GM18907 (cell line): ENCODE measurements at regions not wholly inside any gene's neighbourhood (a gene's known extent, or its start where the extent isn't known, plus 50 kb on each side); places are given as distances from the start of the nearest gene placed in this dataset.
"Not testable (repeated sequence)": the region's sequence is repeated elsewhere in the genome, so short reads cannot be mapped to it uniquely, and the experiment has no call there.

Experiments
- ATAC-seq: cut with Tn5 transposase; IDR thresholded peaks from one replicate; pipeline ENCODE4 v1.9.1; 2021; ENCODE audit warnings: mild to moderate bottlenecking, moderate library complexity; ENCODE audit not compliant: unreplicated experiment

DNA sequence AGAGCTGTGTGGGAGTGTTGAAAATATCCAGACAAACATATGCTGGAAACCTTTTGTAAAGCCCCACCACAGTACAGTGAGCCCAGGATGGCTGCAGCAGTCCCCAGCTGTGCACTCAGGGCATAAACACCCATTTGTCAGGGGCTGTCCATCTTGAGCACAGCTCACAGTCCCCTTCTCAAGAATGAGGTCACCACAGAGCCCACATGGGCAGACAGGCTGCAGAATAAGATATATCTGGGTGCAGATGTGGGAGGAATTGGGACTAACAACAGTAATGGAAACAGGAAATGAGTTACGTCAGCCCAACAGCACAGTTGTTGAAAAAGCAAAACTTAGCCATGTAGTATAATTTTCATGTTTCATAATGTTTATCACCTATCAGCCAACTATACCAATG, 219.6 kb downstream of the ETAA1 start:
- peak; percentile 85 for ATAC-seq

DNA sequence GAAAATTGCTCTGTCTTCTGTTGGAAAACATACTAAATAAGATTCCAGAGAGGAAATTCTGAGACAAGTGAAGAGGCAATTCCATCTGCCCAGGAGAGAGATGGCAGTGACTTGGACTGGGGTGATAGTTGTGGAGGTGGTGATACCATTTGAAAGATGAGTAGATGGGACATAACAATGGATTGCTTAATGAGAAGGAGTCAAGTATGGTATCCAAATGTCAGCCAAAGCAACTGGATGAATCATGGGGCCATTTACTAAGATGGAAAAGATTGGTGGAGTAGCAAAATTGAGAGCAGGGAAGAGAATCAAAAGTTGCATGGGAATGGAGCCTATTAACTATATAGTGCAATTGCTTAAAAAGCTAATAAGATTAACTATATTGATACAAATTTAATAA, 222.1 kb downstream of the ETAA1 start:
- no peak for ATAC-seq

GRCh38 chr2:67623741-67624140, 226.6 kb downstream of the ETAA1 start:
- not testable (repeated sequence) for ATAC-seq

GRCh38 chr2:67625178-67625577, 228.0 kb downstream of the ETAA1 start:
- no peak for ATAC-seq

DNA sequence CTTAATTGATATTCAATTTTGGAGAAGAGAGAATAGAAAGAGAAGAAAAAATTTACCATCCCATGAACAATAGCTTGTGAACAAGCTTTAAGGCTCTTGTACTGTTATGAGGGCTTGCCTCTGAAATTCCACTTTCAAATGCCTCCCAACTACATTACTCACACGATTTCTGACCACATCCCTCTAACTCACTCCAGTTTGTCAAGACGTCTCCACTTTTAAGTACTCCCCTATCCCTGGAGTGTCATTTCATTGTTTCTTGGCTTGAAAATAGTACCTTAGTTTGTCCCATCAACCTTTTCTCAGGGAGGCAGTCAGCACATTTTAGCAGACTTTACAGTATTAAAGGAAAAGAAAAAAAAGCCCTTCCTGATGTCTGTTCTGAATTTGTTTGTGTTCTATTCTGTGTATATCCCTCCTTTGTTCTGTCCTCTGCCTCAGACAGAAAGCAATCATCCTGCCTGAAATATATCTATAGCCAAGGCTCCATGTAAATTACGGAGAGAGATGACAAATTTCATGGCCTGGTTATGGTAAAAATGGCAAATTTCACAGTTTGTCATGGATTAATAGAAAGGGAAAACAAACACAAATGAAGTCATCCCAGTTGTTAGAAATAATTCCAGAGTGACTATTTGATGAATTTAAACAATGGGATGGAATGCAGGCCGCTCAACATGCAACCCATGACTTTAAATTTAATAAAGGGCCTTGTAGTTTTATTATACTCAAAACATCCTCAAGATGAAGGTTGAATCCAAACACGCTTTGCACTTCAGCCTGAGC, 228.8 kb downstream of the ETAA1 start:
- no peak for ATAC-seq

DNA sequence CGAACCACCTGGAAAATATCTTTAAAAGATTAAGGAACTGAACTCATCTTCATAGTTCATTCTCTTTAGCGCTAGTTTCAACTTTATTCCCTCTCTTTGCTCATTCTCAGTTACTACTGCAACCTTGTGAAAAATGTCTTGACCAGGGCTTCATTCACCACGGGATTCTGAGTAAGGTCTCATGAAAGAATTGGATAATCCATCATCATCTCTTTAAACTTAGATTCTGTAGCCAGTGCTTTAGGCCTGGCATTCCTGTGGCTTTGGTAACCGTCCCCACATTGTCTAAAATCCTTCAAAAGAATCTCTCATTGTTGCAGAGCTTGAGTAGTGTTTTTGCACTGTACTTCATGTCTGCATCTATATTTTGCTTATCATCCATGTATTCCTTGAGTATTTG, 229.5 kb downstream of the ETAA1 start:
- no peak for ATAC-seq

- no peak for ATAC-seq
Measured at GRCh38 chr2:67627456-67628207, 230.5 kb downstream of the ETAA1 start.

- no peak for ATAC-seq
Measured at GRCh38 chr2:67628892-67629291, 231.8 kb downstream of the ETAA1 start.

GRCh38 chr2:67631483-67631882, 234.3 kb downstream of the ETAA1 start:
- no peak for ATAC-seq

- no peak for ATAC-seq
Measured at GRCh38 chr2:67633212-67633856, 236.2 kb downstream of the ETAA1 start.

DNA sequence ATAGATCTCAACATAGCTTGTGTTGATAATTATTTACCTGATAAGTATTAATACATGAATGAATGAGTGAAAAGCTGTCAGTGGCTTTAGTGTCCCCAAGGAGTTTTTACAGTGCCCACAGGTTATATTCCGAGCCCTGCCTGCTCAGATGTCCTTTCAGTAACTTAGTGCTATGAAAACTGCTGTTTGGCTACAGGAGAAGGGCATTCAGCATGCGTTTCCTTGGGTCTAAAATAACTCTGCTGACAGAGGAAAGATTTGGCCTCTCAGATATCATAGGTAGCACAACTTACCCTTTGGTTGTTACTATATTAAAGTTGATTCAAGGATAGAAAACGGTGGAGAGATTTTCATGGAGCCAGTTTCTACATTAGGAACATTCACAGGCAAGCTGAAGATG, 241.0 kb downstream of the ETAA1 start:
- ATAC-seq: no peak

GRCh38 chr2:67641312-67642045, 244.3 kb downstream of the ETAA1 start:
- no peak for ATAC-seq

DNA sequence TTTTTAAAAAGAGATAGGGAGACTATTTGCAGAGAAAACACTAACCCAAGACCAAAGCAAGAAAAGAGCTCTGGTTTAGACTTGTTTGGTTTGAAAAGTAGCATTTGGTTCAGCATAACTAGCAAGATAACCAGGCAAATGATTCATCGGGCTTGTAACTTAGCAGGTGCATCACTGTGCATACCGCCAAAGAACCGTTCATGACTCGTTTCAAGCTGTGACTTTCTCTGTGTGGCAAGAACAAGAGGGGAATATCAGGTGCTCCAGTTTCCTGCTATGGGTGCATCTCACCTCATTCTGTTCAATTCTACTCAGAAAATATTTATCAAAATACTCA, 244.9 kb downstream of the ETAA1 start:
- no peak for ATAC-seq

DNA sequence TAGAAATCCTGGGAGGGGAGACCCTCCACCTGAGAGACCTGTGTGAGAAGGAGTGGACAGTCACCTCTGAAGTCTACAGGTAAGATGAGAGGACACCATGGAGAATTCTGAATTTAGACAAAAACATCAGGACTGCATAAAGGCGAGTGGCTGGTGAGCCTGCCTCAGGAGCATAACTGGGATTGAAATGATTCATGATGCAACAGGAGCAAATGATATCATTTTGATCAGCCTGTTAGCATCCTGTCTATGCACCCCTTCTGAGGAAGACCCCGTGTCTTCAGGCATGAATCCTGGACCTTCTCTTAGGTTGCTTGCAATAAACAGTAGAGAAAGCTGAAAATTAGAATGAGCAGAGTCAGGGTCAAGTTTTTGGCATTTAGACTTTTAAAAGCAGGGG, 245.8 kb downstream of the ETAA1 start:
- no peak for ATAC-seq

GRCh38 chr2:67645280-67646138, 248.4 kb downstream of the ETAA1 start:
- ATAC-seq: no peak

- ATAC-seq: no peak
Measured at GRCh38 chr2:67646714-67647333, 249.7 kb downstream of the ETAA1 start.

DNA sequence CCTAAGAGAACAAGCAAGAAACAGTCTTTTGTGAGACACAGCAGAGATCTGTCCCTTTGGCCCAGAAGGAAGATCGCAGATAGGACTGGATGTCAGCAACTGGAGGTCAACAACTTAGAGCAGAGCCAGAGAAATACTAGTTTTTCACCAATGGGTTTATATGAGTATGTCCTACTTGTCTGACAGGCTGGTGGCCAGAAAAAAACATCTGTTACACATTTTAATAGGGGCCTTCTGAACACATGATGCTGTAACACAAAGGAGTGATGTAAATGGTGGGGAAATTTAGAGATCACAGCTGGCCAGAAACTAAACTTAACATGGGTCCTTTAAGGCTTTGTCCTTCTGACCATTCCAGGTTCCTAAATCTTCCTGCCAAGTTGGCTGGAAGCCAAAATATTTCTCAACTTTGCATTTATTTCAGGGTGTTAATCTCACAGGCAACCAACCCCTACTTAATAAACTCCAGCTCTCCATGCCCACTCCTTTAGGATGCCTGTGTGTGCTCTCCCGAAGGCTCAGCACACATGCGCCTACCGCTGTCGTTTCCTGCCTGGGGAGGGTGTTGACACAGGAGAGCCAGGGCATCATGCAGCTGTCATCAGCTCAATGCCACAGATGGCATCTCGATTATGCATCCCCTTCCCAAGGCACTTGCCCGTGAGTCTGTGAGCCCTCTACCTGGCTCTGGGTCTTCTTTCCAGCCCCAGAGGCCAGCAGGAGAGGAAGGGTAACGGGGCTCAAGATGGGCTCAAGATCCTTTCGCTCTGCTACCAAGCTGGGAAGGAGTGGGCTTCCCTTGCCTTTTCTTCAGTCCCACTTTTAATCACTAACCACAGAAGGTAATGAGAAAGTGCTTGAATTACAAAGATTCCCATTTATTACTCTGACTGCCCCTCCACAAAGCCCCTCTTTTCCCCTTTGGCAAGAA, 252.5 kb downstream of the ETAA1 start:
- ATAC-seq: no peak

DNA sequence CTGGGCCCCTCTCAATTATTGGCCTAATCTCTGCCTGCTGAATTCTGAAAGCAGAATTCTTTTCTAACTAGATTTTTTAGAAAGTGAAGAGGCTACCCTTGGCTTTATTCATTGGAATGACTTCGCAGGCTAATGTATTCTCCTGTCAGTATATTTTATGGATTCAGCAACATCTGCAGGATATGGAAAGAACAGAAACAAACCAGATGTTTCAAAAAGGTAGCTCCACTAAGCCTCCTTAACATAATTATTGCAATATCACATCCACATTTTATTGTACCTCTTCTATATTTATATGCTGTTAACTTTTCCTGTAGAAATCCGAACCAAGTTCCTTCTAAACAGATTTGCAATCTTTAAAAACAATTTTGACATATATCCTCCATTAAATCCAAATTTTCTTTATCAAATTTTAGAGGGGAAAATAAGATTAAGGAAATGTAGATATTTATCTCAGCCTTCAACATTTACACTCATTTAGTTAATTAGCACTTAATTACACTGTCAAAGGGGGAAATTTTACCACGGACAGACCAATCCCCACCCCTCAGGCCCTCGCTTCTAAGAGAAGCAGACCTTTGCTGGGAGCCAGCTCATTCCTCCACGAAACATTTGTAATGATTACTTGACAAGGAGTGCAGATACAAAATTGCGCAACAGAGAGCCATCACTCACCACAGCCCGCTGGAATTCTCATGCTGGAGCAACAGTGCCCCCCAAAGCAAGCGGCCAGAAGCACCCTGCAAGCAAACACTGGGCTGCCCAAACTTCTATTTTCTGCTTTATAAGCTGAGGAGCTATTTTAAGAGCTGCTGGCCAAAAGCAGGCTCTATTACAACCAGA, 253.4 kb downstream of the ETAA1 start:
- no peak for ATAC-seq
